ENCODE measurements at regions not wholly inside any gene's neighbourhood (a gene's known extent, or its start where the extent isn't known, plus 50 kb on each side); places are given as distances from the start of the nearest gene placed in this dataset.

GRCh38 chr3:111325160-111325718 is 216.8 kb upstream of the CD96 start:
- Mint-ChIP-seq H3K9me3 (no peaks in the 10 kb centered on the region), H3K4me3 (no peak overlapping the region)

GRCh38 chr3:111326144-111326995 is 215.6 kb upstream of the CD96 start:
- no peak for DNase-seq (ENCODE audit: low spot score in 2 of 2, unreplicated experiment in 2 of 2)

More at GRCh38 chr3:111325160-111325718, 216.8 kb upstream of the CD96 start:
- Mint-ChIP-seq H3K36me3 (no peaks in the 10 kb centered on the region), H3K27me3 (ENCODE audit: low read depth) (no peaks in the 10 kb centered on the region), H3K4me1 (peaks cover 20% of the 10 kb centered on the region), H3K27ac (no peak overlapping the region)
- no peak for DNase-seq (ENCODE audit: low spot score in 2 of 2, unreplicated experiment in 2 of 2)
- TF ChIP-seq, protein P1, sequence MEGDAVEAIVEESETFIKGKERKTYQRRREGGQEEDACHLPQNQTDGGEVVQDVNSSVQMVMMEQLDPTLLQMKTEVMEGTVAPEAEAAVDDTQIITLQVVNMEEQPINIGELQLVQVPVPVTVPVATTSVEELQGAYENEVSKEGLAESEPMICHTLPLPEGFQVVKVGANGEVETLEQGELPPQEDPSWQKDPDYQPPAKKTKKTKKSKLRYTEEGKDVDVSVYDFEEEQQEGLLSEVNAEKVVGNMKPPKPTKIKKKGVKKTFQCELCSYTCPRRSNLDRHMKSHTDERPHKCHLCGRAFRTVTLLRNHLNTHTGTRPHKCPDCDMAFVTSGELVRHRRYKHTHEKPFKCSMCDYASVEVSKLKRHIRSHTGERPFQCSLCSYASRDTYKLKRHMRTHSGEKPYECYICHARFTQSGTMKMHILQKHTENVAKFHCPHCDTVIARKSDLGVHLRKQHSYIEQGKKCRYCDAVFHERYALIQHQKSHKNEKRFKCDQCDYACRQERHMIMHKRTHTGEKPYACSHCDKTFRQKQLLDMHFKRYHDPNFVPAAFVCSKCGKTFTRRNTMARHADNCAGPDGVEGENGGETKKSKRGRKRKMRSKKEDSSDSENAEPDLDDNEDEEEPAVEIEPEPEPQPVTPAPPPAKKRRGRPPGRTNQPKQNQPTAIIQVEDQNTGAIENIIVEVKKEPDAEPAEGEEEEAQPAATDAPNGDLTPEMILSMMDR (IDR thresholded peaks at IDR 0.05; ENCODE audit: unreplicated experiment) = no peak

DNA sequence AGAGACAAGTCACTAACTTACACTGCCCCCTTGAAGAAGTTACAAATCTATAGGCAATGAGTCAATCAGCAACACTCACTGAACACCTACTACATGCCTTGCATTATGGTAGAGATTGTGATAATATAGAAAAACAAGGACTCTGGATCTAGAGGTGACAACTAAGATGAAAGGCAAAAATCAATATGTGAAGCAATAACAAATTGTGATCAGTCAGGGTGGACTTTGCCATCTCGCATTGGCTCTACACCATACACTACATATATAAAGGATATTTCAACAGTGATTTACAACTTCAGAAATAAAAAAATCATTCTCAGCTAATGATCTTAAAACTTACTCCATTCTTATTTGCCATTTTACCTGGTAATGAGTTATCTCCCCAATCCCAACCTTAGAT is 210.7 kb upstream of the CD96 start:
- H3K4me3 Mint-ChIP-seq = no peak overlapping the region
- H3K4me1 Mint-ChIP-seq = no peaks in the 10 kb centered on the region
- TF ChIP-seq, protein P1 (IDR thresholded peaks at IDR 0.05; ENCODE audit: unreplicated experiment) = no peak
- DNase-seq (ENCODE audit: low spot score in 2 of 2, unreplicated experiment in 2 of 2) = no peak
- no peaks in the 10 kb centered on the region for H3K27me3 Mint-ChIP-seq (ENCODE audit: low read depth)
- H3K36me3 Mint-ChIP-seq = no peaks in the 10 kb centered on the region
- peaks cover 4% of the 10 kb centered on the region for H3K9me3 Mint-ChIP-seq
- no peak overlapping the region for H3K27ac Mint-ChIP-seq

More at GRCh38 chr3:111326144-111326995, 215.6 kb upstream of the CD96 start:
- no peak overlapping the region for H3K27ac Mint-ChIP-seq
- H3K4me1 Mint-ChIP-seq = peaks cover 20% of the 10 kb centered on the region
- TF ChIP-seq, protein P1 (IDR thresholded peaks at IDR 0.05; ENCODE audit: unreplicated experiment) = no peak
- H3K4me3 Mint-ChIP-seq = no peak overlapping the region
- no peaks in the 10 kb centered on the region for H3K36me3 Mint-ChIP-seq
- no peaks in the 10 kb centered on the region for H3K27me3 Mint-ChIP-seq (ENCODE audit: low read depth)
- H3K9me3 Mint-ChIP-seq = peaks cover 4% of the 10 kb centered on the region

DNA sequence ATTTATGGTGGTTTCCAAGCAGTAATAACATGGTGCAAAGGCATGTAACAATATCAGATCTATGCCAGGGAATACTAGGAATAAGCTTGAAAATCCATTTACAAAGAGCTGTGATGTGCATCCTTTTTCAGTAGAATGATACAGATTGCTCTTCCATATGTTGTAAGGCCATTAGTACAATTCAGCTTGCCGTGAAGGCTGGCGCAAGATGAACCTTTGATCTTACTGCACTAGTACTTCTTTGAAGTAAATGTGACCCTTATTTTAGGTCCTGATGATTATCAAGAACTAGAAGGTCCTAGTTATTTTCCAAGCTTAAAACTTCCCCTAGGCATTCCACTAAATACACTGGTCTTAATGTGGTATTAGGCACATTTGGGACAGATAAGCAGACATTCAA is 210.1 kb upstream of the CD96 start:
- Mint-ChIP-seq H3K36me3 (no peaks in the 10 kb centered on the region), H3K4me3 (no peak overlapping the region), H3K9me3 (peaks cover 4% of the 10 kb centered on the region), H3K27ac (no peak overlapping the region), H3K4me1 (peaks cover 4% of the 10 kb centered on the region), H3K27me3 (ENCODE audit: low read depth) (no peaks in the 10 kb centered on the region)
- TF ChIP-seq, protein P1 (IDR thresholded peaks at IDR 0.05; ENCODE audit: unreplicated experiment) = no peak
- DNase-seq (ENCODE audit: low spot score in 2 of 2, unreplicated experiment in 2 of 2) = no peak

DNA sequence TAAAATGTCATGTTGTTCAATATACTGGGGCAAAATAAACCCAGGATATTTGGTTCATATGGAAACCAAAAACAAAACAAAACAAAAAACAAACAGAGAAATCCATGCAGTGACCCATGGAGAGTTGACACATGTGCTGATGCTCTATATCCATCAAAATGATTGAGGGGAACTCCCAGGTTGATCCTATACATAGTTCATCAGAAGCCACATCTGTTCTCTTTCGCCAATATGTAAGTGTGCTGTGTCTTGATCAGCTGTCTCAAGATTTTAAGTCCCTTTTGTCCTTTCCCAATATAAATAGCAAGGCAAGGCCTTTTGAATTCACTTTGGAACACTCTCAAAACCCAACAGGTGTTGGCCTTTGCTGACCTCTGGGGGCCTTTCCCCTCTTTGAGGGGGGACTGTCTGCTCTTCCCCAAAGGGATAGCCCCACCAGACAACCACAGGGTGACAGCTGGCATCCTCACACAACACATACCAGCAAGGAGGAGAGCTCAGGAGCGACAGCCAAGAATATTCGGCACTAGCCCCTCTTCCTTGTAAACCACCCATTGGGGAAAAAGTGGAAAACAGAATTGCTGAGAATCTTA is 209.4 kb upstream of the CD96 start:
- TF ChIP-seq, protein P1 (IDR thresholded peaks at IDR 0.05; ENCODE audit: unreplicated experiment) = no peak
- Mint-ChIP-seq H3K27ac (no peak overlapping the region), H3K4me1 (peaks cover 7% of the 10 kb centered on the region), H3K36me3 (no peaks in the 10 kb centered on the region), H3K27me3 (ENCODE audit: low read depth) (no peaks in the 10 kb centered on the region), H3K4me3 (no peak overlapping the region), H3K9me3 (peaks cover 4% of the 10 kb centered on the region)
- DNase-seq (ENCODE audit: low spot score in 2 of 2, unreplicated experiment in 2 of 2) = no peak

Data from mesothelial cell of epicardium (in vitro differentiated cells).